ENCODE measurements at regions not wholly inside any gene's neighbourhood (a gene's known extent, or its start where the extent isn't known, plus 50 kb on each side); places are given as distances from the start of the nearest gene placed in this dataset.

DNA sequence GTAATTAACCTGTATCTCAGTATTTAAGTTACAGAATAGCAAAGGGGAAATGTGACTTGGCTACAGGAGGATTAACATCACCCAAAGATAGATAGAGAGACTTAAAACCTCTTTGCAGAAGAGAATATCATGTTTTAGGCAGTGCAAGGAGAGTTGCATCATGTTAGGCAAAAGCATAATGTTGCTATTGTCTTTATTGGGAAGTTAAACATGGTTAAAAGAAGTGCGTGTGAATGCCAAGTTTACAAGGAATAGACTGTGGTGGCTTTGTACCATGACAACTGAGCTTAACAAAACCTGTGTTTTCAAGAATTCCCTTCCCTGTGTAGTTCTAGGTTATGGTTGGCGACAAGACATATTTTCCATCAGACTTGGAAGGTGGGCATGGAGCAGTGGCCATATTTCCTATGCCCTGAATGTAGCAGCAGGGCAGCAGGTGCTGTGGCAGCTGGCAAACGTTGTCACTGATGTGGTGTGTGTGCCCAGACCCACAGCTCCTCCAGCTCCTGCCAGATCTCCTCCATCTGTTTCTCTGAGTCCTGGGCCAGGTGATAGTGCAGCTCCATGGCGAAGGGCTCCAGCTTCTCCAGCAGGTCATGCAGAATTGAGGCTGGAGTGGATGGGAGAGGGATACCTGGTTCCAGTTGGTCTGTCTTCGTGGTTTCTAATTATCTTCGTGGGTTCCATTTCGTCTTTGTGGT is 163.3 kb downstream of the QRSL1 start:
- TF ChIP-seq, protein P1, sequence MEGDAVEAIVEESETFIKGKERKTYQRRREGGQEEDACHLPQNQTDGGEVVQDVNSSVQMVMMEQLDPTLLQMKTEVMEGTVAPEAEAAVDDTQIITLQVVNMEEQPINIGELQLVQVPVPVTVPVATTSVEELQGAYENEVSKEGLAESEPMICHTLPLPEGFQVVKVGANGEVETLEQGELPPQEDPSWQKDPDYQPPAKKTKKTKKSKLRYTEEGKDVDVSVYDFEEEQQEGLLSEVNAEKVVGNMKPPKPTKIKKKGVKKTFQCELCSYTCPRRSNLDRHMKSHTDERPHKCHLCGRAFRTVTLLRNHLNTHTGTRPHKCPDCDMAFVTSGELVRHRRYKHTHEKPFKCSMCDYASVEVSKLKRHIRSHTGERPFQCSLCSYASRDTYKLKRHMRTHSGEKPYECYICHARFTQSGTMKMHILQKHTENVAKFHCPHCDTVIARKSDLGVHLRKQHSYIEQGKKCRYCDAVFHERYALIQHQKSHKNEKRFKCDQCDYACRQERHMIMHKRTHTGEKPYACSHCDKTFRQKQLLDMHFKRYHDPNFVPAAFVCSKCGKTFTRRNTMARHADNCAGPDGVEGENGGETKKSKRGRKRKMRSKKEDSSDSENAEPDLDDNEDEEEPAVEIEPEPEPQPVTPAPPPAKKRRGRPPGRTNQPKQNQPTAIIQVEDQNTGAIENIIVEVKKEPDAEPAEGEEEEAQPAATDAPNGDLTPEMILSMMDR (IDR thresholded peaks at IDR 0.05; ENCODE audit: insufficient read depth, low read length, poor library complexity, severe bottlenecking) = no peak
- TF ChIP-seq EZH2phosphoT487 (conservative IDR thresholded peaks at IDR 0.05; ENCODE audit: low read length) = no peak

All from SU-DHL-6 (cell line).